Kidney epithelial cell (primary cell): ENCODE measurements at regions not wholly inside any gene's neighbourhood (a gene's known extent, or its start where the extent isn't known, plus 50 kb on each side); places are given as distances from the start of the nearest gene placed in this dataset.

ENCODE experiments used
- DNase-seq: peaks from one replicate; pipeline ENCODE4 v3.0.0-alpha.2; 2010; ENCODE audit warnings: low read depth
- H3K27me3 ChIP-seq: 2 replicates; pipeline ENCODE4 v1.6.0; 2011; ENCODE audit warnings: low read length; ENCODE audit not compliant: control insufficient read depth, insufficient read depth
- H3K36me3 ChIP-seq: 2 replicates; pipeline ENCODE4 v1.5.1; 2011; ENCODE audit warnings: low read length; ENCODE audit not compliant: control insufficient read depth, insufficient read depth
- H3K4me3 ChIP-seq: 2 replicates; pipeline ENCODE4 v1.5.1; 2011; ENCODE audit warnings: low read depth, mild to moderate bottlenecking, control low read depth, low read length
- TF ChIP-seq, protein P1 (sequence below): IDR thresholded peaks from 2 replicates; pipeline ENCODE4 v1.5.1; 2011; ENCODE audit warnings: mild to moderate bottlenecking, moderate library complexity, low read length, control low read depth, inconsistent platforms; ENCODE audit not compliant: insufficient read depth, poor library complexity, severe bottlenecking

DNA sequence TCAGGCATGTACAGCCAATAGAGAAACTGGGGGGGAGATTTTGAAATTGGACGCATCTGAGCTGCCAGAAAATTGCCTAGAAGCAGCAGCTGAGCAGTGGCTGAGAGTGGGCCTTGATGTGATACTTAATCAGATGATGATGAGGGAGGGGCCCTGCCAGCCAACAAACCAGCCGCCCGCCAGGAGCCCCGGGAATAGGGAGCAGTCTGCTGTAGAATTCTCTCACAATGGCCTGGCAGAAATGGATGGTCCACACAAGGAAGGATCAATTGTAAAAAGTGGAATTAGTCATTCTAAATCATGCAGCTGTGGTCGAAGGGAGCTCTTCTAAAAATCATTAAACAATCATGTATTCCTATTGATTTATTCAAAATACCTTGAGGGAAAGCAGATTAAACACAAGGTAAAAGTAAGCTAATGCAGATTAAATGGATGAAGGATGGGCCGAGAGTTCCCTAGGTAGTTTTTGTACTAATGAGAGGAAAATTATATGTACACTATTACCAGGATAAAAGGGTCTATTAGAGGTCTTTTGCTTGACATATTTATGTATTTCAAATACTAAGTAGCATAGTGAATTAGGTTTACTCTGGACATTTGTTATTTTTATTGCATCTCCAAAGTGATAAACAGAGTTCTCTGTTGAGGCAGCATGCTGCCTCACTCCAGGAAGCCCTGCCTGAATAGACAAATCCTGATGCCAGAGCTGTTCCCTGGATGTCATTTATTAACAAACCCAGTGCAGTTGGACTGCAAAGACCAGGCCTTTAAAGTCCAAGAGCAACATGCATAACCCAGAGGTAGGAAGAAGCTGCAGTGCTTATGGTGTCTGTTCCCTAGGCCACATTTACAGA lies 91.3 kb downstream of the NKX6-1 start:
- no peak overlapping the region for H3K4me3 ChIP-seq
- no peaks in the 10 kb centered on the region for H3K36me3 ChIP-seq
- TF ChIP-seq, protein P1, sequence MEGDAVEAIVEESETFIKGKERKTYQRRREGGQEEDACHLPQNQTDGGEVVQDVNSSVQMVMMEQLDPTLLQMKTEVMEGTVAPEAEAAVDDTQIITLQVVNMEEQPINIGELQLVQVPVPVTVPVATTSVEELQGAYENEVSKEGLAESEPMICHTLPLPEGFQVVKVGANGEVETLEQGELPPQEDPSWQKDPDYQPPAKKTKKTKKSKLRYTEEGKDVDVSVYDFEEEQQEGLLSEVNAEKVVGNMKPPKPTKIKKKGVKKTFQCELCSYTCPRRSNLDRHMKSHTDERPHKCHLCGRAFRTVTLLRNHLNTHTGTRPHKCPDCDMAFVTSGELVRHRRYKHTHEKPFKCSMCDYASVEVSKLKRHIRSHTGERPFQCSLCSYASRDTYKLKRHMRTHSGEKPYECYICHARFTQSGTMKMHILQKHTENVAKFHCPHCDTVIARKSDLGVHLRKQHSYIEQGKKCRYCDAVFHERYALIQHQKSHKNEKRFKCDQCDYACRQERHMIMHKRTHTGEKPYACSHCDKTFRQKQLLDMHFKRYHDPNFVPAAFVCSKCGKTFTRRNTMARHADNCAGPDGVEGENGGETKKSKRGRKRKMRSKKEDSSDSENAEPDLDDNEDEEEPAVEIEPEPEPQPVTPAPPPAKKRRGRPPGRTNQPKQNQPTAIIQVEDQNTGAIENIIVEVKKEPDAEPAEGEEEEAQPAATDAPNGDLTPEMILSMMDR, result no peak
- DNase-seq, result no peak
- no peaks in the 10 kb centered on the region for H3K27me3 ChIP-seq

DNA sequence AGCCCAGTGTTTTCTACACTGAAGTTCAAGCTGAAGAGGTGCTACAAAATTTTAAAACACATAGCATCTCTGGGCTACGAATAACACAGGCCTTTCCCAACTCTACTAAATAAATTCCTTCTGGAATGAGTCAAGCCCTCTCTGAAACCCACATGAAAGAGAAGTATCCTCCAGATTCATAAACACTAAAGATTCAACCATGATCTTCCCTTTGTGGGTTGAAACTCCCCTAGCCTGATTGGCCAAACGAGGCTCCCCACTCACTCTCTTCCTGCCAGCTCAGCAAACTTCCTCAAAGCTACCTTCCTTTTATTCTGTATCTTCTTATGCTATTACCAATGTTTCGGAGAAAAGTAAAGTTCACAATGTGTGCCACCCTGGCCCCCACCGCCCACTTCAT lies 95.4 kb downstream of the NKX6-1 start:
- DNase-seq, result no peak
- H3K36me3 ChIP-seq, result no peaks in the 10 kb centered on the region
- H3K27me3 ChIP-seq, result no peaks in the 10 kb centered on the region
- TF ChIP-seq, protein P1, result no peak
- H3K4me3 ChIP-seq, result no peak overlapping the region

DNA sequence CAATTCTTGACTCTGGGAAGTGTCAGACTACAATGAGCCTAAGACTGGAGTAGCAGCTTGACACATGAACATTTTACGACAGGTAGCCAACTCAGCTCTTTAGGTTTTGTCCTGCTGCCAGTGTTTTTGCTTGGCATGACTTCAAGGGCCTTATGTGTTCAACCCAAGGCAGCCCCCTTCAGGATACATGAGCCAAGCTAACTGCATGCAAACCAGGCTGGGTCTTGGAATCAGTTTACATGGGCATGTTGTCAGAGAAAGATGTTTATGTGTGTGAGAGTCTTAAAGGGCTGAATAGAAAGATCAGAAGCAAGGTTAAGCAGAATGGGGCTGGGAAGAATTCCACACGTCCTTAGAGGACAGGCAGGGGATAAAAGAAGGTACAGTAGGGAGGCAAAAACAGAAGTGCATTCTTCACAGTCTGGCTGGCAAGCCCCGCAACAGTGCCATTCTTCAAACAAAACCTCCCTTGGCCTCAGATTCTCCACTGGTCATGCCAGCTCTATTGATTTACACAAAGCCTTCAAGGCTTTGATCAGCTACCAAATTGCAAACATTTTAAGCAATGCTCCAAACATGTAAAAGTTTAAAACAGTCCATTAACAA lies 97.3 kb downstream of the NKX6-1 start:
- Histone ChIP-seq H3K27me3 (no peaks in the 10 kb centered on the region), H3K36me3 (no peaks in the 10 kb centered on the region), H3K4me3 (no peak overlapping the region)
- TF ChIP-seq, protein P1, result no peak
- DNase-seq, result no peak

DNA sequence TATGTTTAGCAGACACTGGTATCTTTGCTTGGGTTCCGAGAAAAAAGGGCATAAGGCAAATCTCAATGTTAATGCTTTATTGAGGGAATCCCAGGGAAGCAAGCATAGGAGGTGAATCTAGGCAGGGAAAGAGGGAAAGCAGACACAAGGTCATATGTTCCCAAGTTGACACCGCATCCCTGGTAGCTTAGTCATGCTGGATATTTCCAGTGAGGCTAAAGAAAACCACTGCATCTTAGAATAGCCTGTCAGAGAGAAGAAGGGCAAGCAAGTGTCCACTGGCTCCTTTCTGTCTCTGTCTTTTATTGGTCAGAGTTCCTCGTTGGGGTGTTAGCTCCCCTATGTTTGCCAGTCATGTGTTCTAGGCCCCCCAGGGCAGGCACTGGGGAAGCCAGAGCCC lies 104.7 kb downstream of the NKX6-1 start:
- TF ChIP-seq, protein P1, result no peak
- H3K4me3 ChIP-seq, result no peak overlapping the region
- H3K27me3 ChIP-seq, result no peaks in the 10 kb centered on the region
- H3K36me3 ChIP-seq, result no peaks in the 10 kb centered on the region
- no peak for DNase-seq

DNA sequence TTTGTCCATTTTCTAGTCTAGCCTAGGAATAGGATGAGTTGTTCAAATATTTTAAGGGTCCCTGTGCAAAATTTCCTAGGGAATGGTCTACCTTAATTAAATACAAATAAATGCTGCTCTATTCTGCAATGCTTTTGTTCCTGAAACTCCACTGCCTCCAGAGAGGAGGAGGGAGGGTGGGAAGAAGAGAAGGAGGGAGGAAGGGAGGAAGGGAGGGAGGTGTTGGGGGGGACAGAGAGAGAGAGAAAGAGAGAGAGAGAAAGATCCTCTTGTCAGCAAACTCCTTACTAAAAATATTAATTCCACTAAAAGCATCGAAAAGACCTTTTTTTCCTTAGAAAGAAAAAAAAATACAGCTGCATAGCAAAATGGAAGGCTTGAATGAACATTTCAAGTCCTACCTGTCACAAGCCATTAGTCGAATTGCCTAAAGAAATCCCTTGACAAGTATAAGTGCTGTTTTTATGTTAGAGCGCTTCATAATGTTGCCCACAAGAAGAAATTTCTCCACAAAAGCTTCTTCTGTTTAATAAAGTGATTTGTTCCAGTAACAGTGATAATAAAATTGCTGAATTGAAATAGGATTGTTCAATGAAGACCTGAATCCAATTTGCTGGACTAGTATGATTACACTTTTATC lies 106.0 kb downstream of the NKX6-1 start:
- no peak for DNase-seq
- Histone ChIP-seq H3K27me3 (no peaks in the 10 kb centered on the region), H3K36me3 (no peaks in the 10 kb centered on the region), H3K4me3 (no peak overlapping the region)
- TF ChIP-seq, protein P1, result no peak
